SK-N-SH treated with all-trans-retinoic acid at 6 μM for 48 hours (cell line): ENCODE measurements at regions not wholly inside any gene's neighbourhood (a gene's known extent, or its start where the extent isn't known, plus 50 kb on each side); places are given as distances from the start of the nearest gene placed in this dataset.
"Not testable (repeated sequence)": the region's sequence is repeated elsewhere in the genome, so short reads cannot be mapped to it uniquely, and the experiment has no call there.

Source experiments
- RARB ChIP-seq: fragments of 250-450 bp; sonication (Bioruptor Pico); IDR thresholded peaks from 2 replicates; pipeline ENCODE4 v1.8.0; 2021; ENCODE audit warnings: mild to moderate bottlenecking, moderate library complexity
- ZFP3 ChIP-seq: fragments of 250-450 bp; sonication (Bioruptor Pico); IDR thresholded peaks from 2 replicates; pipeline ENCODE4 v1.5.0; 2020; ENCODE audit warnings: mild to moderate bottlenecking, moderate library complexity
- TF ChIP-seq, protein P1 (sequence below): fragments of 250-450 bp; sonication (Bioruptor Pico); IDR thresholded peaks from 2 replicates; pipeline ENCODE4 v1.5.1; 2020; ENCODE audit warnings: low read depth, mild to moderate bottlenecking, moderate library complexity

DNA sequence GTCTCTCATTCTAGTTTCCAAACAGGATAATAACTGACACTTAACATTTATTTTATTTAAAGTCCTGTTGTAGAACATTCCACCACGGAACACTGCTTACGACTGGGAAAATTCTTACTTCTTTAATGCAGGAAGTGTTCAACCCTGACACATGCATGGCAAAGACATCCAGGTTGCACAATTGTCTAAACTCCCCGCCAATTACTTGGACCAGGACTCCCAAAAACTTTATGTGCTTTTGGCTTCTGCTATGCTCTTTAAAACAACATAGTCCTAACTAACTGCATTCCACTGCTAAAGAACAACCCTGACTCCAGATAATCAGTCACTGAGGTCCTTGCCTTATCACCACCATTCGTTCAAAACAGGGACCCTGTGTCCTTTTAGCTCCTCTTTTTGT is 995.8 kb downstream of the LTN1 start:
- TF ChIP-seq, protein P1, sequence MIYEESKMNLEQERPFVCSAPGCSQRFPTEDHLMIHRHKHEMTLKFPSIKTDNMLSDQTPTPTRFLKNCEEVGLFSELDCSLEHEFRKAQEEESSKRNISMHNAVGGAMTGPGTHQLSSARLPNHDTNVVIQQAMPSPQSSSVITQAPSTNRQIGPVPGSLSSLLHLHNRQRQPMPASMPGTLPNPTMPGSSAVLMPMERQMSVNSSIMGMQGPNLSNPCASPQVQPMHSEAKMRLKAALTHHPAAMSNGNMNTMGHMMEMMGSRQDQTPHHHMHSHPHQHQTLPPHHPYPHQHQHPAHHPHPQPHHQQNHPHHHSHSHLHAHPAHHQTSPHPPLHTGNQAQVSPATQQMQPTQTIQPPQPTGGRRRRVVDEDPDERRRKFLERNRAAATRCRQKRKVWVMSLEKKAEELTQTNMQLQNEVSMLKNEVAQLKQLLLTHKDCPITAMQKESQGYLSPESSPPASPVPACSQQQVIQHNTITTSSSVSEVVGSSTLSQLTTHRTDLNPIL (CRISPR knock-in tag) = not testable (repeated sequence)
- TF ChIP-seq RARB, ZFP3 (CRISPR knock-in tag): not testable (repeated sequence)
